ENCODE measurements at regions not wholly inside any gene's neighbourhood (a gene's known extent, or its start where the extent isn't known, plus 50 kb on each side); places are given as distances from the start of the nearest gene placed in this dataset.

- TF ChIP-seq GATA3 (IDR thresholded peaks at IDR 0.05; ENCODE audit: low read depth, low read length): no peak
- no peak for TF ChIP-seq GATA2 (IDR thresholded peaks at IDR 0.05; ENCODE audit: low read depth, low read length)
Observed at GRCh38 chr10:28444031-28444430, 88.9 kb upstream of the WAC start.

Measured in SH-SY5Y (cell line).